ENCODE measurements at regions not wholly inside any gene's neighbourhood (a gene's known extent, or its start where the extent isn't known, plus 50 kb on each side); places are given as distances from the start of the nearest gene placed in this dataset.

- Histone ChIP-seq H3K4me1 (ENCODE audit: insufficient read depth) (peaks cover 15% of the 10 kb centered on the region), H3K36me3 (replicated peaks; ENCODE audit: insufficient read depth, low read depth) (no peaks in the 10 kb centered on the region)
Observed at GRCh38 chr9:95803197-95803596, 72.3 kb upstream of the ERCC6L2 start.

GRCh38 chr9:95801797-95802196 lies 73.7 kb upstream of the ERCC6L2 start:
- DNase-seq (ENCODE audit: low spot score) = no peak
- H4K20me1 ChIP-seq (ENCODE audit: insufficient read depth, poor library complexity, severe bottlenecking) = no peaks in the 10 kb centered on the region
- peaks cover under 1% of the 10 kb centered on the region for H3K4me1 ChIP-seq (ENCODE audit: insufficient read depth)
- H3K36me3 ChIP-seq (replicated peaks; ENCODE audit: insufficient read depth, low read depth) = no peaks in the 10 kb centered on the region
- H3K9me3 ChIP-seq (ENCODE audit: low read depth) = no peaks in the 10 kb centered on the region
- no peak overlapping the region for H3K27ac ChIP-seq
- no peak for TF ChIP-seq EZH2 (IDR thresholded peaks at IDR 0.05; ENCODE audit: borderline replicate concordance)
- TF ChIP-seq EZH2phosphoT487 (IDR thresholded peaks at IDR 0.05; ENCODE audit: low read depth, severe bottlenecking, unreplicated experiment) = no peak
- TF ChIP-seq CTCF (IDR thresholded peaks at IDR 0.05; ENCODE audit: poor library complexity) = no peak
- no peaks in the 10 kb centered on the region for H3K79me2 ChIP-seq
- H3K4me3 ChIP-seq = no peak overlapping the region
- H2AFZ ChIP-seq = no peak overlapping the region
- 87% methylated on average over 1 of the region's 1 CpG for WGBS (ENCODE audit: low lambda C conversion rate, missing lambda C conversion rate)
- H3K27me3 ChIP-seq = no peaks in the 10 kb centered on the region
- H3K4me2 ChIP-seq = no peak overlapping the region
- H3K9me2 ChIP-seq (replicated peaks; ENCODE audit: insufficient read depth) = no peaks in the 10 kb centered on the region

More at GRCh38 chr9:95803197-95803596, 72.3 kb upstream of the ERCC6L2 start:
- Histone ChIP-seq H4K20me1 (ENCODE audit: insufficient read depth, poor library complexity, severe bottlenecking) (no peaks in the 10 kb centered on the region), H3K9me3 (ENCODE audit: low read depth) (no peaks in the 10 kb centered on the region), H3K9me2 (replicated peaks; ENCODE audit: insufficient read depth) (no peaks in the 10 kb centered on the region), H2AFZ (no peak overlapping the region), H3K79me2 (no peaks in the 10 kb centered on the region), H3K27me3 (no peaks in the 10 kb centered on the region), H3K4me2 (no peak overlapping the region), H3K4me3 (no peak overlapping the region), H3K27ac (no peak overlapping the region)
- WGBS (ENCODE audit: low lambda C conversion rate, missing lambda C conversion rate) = 99% methylated on average over 4 of the region's 4 CpGs
- no peak for DNase-seq (ENCODE audit: low spot score)
- no peak for TF ChIP-seq EZH2phosphoT487 (IDR thresholded peaks at IDR 0.05; ENCODE audit: low read depth, severe bottlenecking, unreplicated experiment)
- TF ChIP-seq CTCF (IDR thresholded peaks at IDR 0.05; ENCODE audit: poor library complexity) = no peak
- no peak for TF ChIP-seq EZH2 (IDR thresholded peaks at IDR 0.05; ENCODE audit: borderline replicate concordance)

- 87% methylated on average over 6 of the region's 6 CpGs for WGBS (ENCODE audit: low lambda C conversion rate, missing lambda C conversion rate)
- H3K27ac ChIP-seq = no peak overlapping the region
- DNase-seq (ENCODE audit: low spot score) = no peak
Observed at GRCh38 chr9:95796029-95796428, 79.5 kb upstream of the ERCC6L2 start.

More at GRCh38 chr9:95796029-95796428, 79.5 kb upstream of the ERCC6L2 start:
- no peaks in the 10 kb centered on the region for H3K79me2 ChIP-seq
- no peak overlapping the region for H3K4me2 ChIP-seq
- H3K36me3 ChIP-seq (replicated peaks; ENCODE audit: insufficient read depth, low read depth) = no peaks in the 10 kb centered on the region
- H3K27me3 ChIP-seq = no peaks in the 10 kb centered on the region
- no peak overlapping the region for H3K4me3 ChIP-seq
- no peak overlapping the region for H2AFZ ChIP-seq
- TF ChIP-seq EZH2phosphoT487 (IDR thresholded peaks at IDR 0.05; ENCODE audit: low read depth, severe bottlenecking, unreplicated experiment) = no peak
- TF ChIP-seq EZH2 (IDR thresholded peaks at IDR 0.05; ENCODE audit: borderline replicate concordance) = no peak
- no peak for TF ChIP-seq CTCF (IDR thresholded peaks at IDR 0.05; ENCODE audit: poor library complexity)
- no peaks in the 10 kb centered on the region for H3K9me2 ChIP-seq (replicated peaks; ENCODE audit: insufficient read depth)
- H4K20me1 ChIP-seq (ENCODE audit: insufficient read depth, poor library complexity, severe bottlenecking) = no peaks in the 10 kb centered on the region
- H3K4me1 ChIP-seq (ENCODE audit: insufficient read depth) = no peaks in the 10 kb centered on the region
- no peaks in the 10 kb centered on the region for H3K9me3 ChIP-seq (ENCODE audit: low read depth)
